ENCODE measurements at regions not wholly inside any gene's neighbourhood (a gene's known extent, or its start where the extent isn't known, plus 50 kb on each side); places are given as distances from the start of the nearest gene placed in this dataset.
"Not testable (repeated sequence)": the region's sequence is repeated elsewhere in the genome, so short reads cannot be mapped to it uniquely, and the experiment has no call there.

DNA sequence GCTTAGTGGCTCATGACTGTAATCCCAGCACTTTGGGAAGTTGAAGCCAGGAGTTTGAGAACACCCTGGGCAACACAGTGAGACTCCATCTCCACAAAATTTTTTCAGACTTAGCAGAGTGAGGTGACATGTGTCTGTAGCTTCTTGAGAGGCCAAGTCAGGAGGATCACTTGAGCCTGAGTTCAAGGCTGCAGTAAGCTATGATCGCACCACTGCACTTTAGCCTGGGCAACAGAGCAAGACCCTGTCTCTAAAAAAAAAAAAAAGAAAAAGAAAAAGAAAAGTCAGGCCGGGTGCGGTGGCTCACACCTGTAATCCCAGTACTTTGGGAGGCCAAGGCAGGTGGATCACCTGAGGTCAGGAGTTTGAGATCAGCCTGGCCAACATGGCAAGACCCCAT lies 54.0 kb upstream of the URI1 start:
- not testable (repeated sequence) for TF ChIP-seq EZH2 (IDR thresholded peaks at IDR 0.05); POLR2AphosphoS5 (IDR thresholded peaks at IDR 0.05; ENCODE audit: borderline replicate concordance, low read depth, low read length); FOXP2 (optimal IDR thresholded peaks at IDR 0.05; ENCODE audit: control extremely low read depth, extremely low read length, insufficient read depth)
